ENCODE measurements at regions not wholly inside any gene's neighbourhood (a gene's known extent, or its start where the extent isn't known, plus 50 kb on each side); places are given as distances from the start of the nearest gene placed in this dataset.

- no peak for DNase-seq (ENCODE audit: insufficient read length, low spot score)
- no peak for FAIRE-seq
These were observed 137.2 kb upstream of the ADARB2 start for GRCh38 chr10:1874533-1874932.

- FAIRE-seq (no peak), DNase-seq (ENCODE audit: insufficient read length, low spot score) (no peak)
These were observed 136.5 kb upstream of the ADARB2 start for GRCh38 chr10:1873661-1874315.

- DNase-seq (ENCODE audit: insufficient read length, low spot score) (no peak), FAIRE-seq (no peak)
These were observed 134.9 kb upstream of the ADARB2 start for GRCh38 chr10:1872151-1872726.

GRCh38 chr10:1870491-1870890 lies 133.2 kb upstream of the ADARB2 start:
- DNase-seq (ENCODE audit: insufficient read length, low spot score), result no peak
- no peak for FAIRE-seq

GRCh38 chr10:1869861-1870260 lies 132.5 kb upstream of the ADARB2 start:
- FAIRE-seq (no peak), DNase-seq (ENCODE audit: insufficient read length, low spot score) (no peak)

- FAIRE-seq, result no peak
These were observed 123.0 kb upstream of the ADARB2 start for GRCh38 chr10:1860351-1860750.

GRCh38 chr10:1858547-1858946 lies 121.2 kb upstream of the ADARB2 start:
- DNase-seq (ENCODE audit: insufficient read length, low spot score) (no peak), FAIRE-seq (no peak)

More at GRCh38 chr10:1860351-1860750, 123.0 kb upstream of the ADARB2 start:
- DNase-seq (ENCODE audit: insufficient read length, low spot score), result no peak

- DNase-seq (ENCODE audit: insufficient read length, low spot score), result no peak
- FAIRE-seq, result no peak
These were observed 120.7 kb upstream of the ADARB2 start for GRCh38 chr10:1858048-1858447.

- DNase-seq (ENCODE audit: insufficient read length, low spot score) (no peak), FAIRE-seq (no peak)
These were observed 118.6 kb upstream of the ADARB2 start for GRCh38 chr10:1855911-1856310.

- DNase-seq (ENCODE audit: insufficient read length, low spot score) (no peak), FAIRE-seq (no peak)
These were observed 116.9 kb upstream of the ADARB2 start for GRCh38 chr10:1854271-1854670.

- DNase-seq (ENCODE audit: insufficient read length, low spot score) (no peak), FAIRE-seq (no peak)
These were observed 116.5 kb upstream of the ADARB2 start for GRCh38 chr10:1853801-1854200.

GRCh38 chr10:1852841-1853240 lies 115.5 kb upstream of the ADARB2 start:
- no peak for FAIRE-seq
- no peak for DNase-seq (ENCODE audit: insufficient read length, low spot score)

GRCh38 chr10:1851762-1852161 lies 114.4 kb upstream of the ADARB2 start:
- FAIRE-seq (no peak), DNase-seq (ENCODE audit: insufficient read length, low spot score) (no peak)

GRCh38 chr10:1850971-1851527 lies 113.7 kb upstream of the ADARB2 start:
- no peak for DNase-seq (ENCODE audit: insufficient read length, low spot score)
- no peak for FAIRE-seq

- FAIRE-seq, result no peak
These were observed 110.0 kb upstream of the ADARB2 start for GRCh38 chr10:1847361-1847760.

GRCh38 chr10:1846032-1846431 lies 108.7 kb upstream of the ADARB2 start:
- no peak for DNase-seq (ENCODE audit: insufficient read length, low spot score)
- no peak for FAIRE-seq

More at GRCh38 chr10:1847361-1847760, 110.0 kb upstream of the ADARB2 start:
- DNase-seq (ENCODE audit: insufficient read length, low spot score), result no peak

- FAIRE-seq (no peak), DNase-seq (ENCODE audit: insufficient read length, low spot score) (no peak)
These were observed 104.4 kb upstream of the ADARB2 start for GRCh38 chr10:1841759-1842158.

GRCh38 chr10:1829712-1830111 lies 92.4 kb upstream of the ADARB2 start:
- DNase-seq (ENCODE audit: insufficient read length, low spot score), result no peak
- FAIRE-seq, result no peak

- no peak for FAIRE-seq
- DNase-seq (ENCODE audit: insufficient read length, low spot score), result no peak
These were observed 87.6 kb upstream of the ADARB2 start for GRCh38 chr10:1824928-1825327.

GRCh38 chr10:1814556-1814955 lies 77.2 kb upstream of the ADARB2 start:
- DNase-seq (ENCODE audit: insufficient read length, low spot score) (no peak), FAIRE-seq (no peak)

- no peak for DNase-seq (ENCODE audit: insufficient read length, low spot score)
- FAIRE-seq, result no peak
These were observed 71.9 kb upstream of the ADARB2 start for GRCh38 chr10:1809139-1809741.

- no peak for DNase-seq (ENCODE audit: insufficient read length, low spot score)
- no peak for FAIRE-seq
These were observed 70.6 kb upstream of the ADARB2 start for GRCh38 chr10:1807924-1808323.
